ENCODE measurements at regions not wholly inside any gene's neighbourhood (a gene's known extent, or its start where the extent isn't known, plus 50 kb on each side); places are given as distances from the start of the nearest gene placed in this dataset.

DNA sequence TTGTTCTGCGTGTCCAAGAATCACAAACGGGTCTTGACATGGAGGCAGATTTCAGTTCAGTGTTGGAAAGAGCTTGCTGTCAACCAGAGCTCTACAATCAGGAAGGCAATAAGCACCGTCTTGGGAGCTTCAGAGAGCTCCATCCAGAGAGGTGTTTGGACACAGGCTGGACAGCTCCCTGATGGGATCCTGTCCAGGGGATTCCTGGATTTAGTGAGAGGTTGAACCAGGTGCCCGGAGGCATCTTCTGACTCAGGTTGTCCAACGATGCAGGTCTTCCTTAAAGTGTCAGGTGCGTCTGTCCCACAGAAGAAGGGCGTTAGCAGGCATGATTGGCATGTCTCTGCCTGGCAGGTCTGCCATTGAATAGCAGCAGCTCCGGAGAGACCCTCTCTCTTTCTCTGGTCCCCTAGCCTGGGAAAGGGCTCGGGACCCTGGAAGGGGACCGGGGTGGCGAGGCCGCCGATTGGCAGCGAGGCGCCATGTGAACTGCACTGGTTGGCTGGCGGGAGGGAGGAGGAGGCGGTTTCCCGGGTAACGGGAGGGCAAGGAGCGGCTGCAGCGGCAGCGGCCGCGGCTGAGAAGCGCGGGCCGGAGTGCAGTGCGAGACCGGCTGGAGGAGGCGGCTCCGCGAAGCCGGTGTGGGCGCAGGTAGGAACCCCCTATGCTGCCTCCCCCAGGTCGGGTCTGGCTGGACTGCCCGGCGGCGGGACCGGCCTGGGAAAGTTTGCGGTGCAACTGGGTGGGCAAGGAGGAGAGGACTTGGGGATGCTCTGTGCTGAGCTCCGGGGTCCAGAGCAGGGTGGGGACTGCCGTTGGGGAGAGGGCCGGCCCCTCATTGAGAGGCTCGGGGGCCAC is 104.1 kb upstream of the E2F8 start:
- intact Hi-C loops (cut with DNase I, micrococcal nuclease) = no loop called here
- DNase-seq (peak in 1 of 2 donors; percentile 26), ATAC-seq (peak; percentile 55)

DNA sequence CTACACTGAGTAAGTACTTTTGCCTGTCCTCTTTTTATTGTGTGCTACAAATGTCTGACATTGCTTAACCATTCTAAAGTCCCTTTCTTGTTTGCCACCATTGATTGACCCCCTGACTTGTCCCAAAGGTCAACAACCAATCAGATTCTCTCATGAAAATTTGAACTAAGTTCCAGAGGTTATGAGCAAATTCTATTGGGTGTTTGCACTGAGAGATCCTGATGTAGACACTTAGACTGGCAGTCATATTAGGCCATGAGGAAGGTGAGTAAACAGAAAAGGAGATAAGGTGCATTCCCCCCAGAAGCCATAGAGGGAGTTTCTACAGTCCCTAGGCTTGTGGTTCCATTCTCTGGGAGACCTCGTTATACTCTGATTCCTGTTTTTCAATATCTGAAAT is 101.3 kb upstream of the E2F8 start:
- no peak for ATAC-seq
- intact Hi-C loops (cut with DNase I, micrococcal nuclease) = no loop called here
- DNase-seq = no peak

DNA sequence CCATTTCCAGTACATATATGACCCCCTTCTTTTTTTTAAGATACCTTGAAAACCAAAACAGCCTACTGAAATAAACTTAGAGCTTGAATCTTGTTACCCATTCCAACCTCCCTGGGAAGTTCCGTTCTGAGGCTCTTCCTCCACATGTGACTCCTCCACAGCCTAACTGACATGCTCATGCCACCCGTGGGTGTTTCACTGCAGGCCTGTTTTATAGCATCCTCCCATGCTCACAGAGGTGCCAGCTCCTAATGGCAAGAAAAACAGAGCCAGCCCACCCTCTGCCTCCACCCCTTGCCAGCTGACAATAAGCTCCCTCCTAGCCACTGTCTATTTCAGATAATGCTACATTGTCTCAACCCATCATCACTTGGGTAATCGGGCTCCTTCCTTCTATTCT is 97.6 kb upstream of the E2F8 start:
- DNase-seq (no peak), ATAC-seq (no peak)
- intact Hi-C loops (cut with DNase I, micrococcal nuclease) = no loop called here

GRCh38 chr11:19337779-19338178 is 97.0 kb upstream of the E2F8 start:
- DNase-seq (no peak), ATAC-seq (no peak)
- intact Hi-C loops (cut with DNase I, micrococcal nuclease) = no loop called here

- ATAC-seq (no peak), DNase-seq (no peak)
- intact Hi-C loops (cut with DNase I, micrococcal nuclease) = no loop called here
Observed at GRCh38 chr11:19336331-19336730, 95.6 kb upstream of the E2F8 start.

DNA sequence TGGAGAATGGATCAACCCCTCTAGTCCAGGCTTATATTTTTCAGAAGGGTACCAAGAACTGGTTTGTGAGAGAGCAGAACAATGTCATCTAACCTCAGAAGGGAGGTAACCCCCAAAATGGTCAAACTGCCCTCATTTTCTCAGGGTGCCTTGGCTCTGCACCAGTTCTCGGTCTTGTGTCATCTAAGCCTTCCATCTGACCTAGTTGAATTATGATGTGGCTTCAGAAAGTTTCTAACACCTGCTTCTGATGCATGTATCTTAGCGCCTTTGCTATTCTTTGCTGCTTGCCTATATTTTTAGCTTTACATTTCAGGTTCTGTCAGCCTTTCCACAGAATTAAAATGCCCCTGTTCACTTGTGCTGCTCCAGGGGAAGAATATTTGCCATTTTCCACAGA is 91.7 kb upstream of the E2F8 start:
- DNase-seq = no peak
- intact Hi-C loops (cut with DNase I, micrococcal nuclease) = no loop called here
- no peak for ATAC-seq

DNA sequence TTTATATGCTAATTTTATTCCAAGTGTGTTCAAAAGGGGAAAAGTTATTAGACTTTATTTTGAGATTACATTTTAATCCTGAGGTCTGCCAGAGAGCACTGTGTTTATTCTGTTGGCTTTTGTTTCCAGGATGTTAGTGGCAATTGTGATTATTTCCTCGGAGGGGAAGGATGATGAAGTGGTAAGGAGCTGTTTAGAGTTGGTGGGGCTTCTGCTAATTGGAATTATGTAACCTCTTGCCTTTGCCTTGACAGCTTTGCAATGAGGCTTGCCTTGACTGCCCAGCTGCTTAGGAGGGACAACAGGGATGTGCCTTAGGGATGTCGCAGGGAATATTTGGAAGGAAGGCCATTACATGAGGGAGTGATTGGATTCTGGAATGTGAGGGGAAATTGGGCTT is 89.7 kb upstream of the E2F8 start:
- intact Hi-C loops (cut with DNase I, micrococcal nuclease) = no loop called here
- ATAC-seq (no peak), DNase-seq (no peak)

- ATAC-seq (no peak), DNase-seq (no peak)
- intact Hi-C loops (cut with DNase I, micrococcal nuclease) = no loop called here
Observed at GRCh38 chr11:19329970-19330369, 89.2 kb upstream of the E2F8 start.

- ATAC-seq (no peak), DNase-seq (no peak)
- intact Hi-C loops (cut with DNase I, micrococcal nuclease) = no loop called here
Observed at GRCh38 chr11:19328586-19329311, 88.0 kb upstream of the E2F8 start.

GRCh38 chr11:19327280-19327679 is 86.5 kb upstream of the E2F8 start:
- intact Hi-C loops (cut with DNase I, micrococcal nuclease) = no loop called here
- DNase-seq = no peak
- ATAC-seq = no peak

DNA sequence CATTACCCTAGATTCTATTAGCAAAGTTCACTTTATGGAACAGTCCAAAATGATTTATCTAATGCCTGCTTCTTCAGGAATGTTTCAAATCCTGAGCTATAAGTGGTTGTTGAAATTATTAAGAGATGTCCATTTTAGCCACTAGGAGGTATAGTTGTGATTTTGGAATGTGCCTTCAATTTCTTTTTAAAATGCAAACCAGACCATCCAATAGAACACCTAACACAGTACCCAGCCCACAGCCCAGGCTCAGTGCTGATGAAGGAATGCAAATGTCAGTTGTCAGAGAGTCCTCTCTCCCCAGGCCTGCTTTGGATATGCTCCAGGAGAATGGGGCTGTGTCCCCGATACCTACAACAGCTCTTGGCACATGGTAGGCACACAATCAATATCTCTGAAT is 85.8 kb upstream of the E2F8 start:
- no peak for ATAC-seq
- intact Hi-C loops (cut with DNase I, micrococcal nuclease) = no loop called here
- DNase-seq = no peak

DNA sequence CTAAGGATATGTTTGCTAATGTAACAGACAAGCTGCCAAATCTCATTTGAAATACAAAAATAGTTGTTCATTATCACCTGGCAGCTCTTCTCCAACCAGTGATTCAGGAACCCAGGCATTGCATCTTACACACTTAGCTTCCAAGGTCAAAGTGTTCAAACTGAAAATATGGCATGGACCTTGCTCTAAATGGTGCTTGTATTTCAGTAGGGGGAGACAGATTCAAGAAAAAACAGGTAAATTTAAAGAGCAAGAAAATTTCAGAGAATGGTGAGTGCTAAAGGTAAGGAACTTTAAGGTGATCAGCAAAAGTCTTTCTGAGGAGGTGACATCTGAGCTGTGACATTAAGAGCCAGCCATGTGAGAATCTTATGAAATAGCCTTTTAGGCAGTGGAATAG is 82.8 kb upstream of the E2F8 start:
- ATAC-seq = no peak

GRCh38 chr11:19321351-19321750 is 80.6 kb upstream of the E2F8 start:
- DNase-seq (no peak), ATAC-seq (no peak)
- intact Hi-C loops (cut with DNase I, micrococcal nuclease) = no loop called here

More for the DNA sequence above, 82.8 kb upstream of the E2F8 start:
- DNase-seq = no peak
- intact Hi-C loops (cut with DNase I, micrococcal nuclease) = no loop called here

GRCh38 chr11:19320827-19321226 is 80.1 kb upstream of the E2F8 start:
- ATAC-seq (no peak), DNase-seq (no peak)
- intact Hi-C loops (cut with DNase I, micrococcal nuclease) = no loop called here

GRCh38 chr11:19316434-19316833 is 75.7 kb upstream of the E2F8 start:
- intact Hi-C loops (cut with DNase I, micrococcal nuclease) = loop anchor here in 1 of 2 donors (10.0 kb wide), 1 partner anchor 238 kb away; no protein-coding TSS in a partner anchor
- no peak for ATAC-seq
- DNase-seq = peak in 1 of 2 donors; percentile 32

GRCh38 chr11:19315511-19315910 is 74.8 kb upstream of the E2F8 start:
- ATAC-seq = no peak
- DNase-seq = no peak
- intact Hi-C loops (cut with DNase I, micrococcal nuclease) = loop anchor here in 1 of 2 donors (10.0 kb wide), 1 partner anchor 239 kb away; no protein-coding TSS in a partner anchor

GRCh38 chr11:19313140-19313539 is 72.4 kb upstream of the E2F8 start:
- ATAC-seq (no peak), DNase-seq (no peak)
- intact Hi-C loops (cut with DNase I, micrococcal nuclease) = loop anchor here (5.0 to 10.0 kb wide), 2 partner anchors 239 to 242 kb away; no protein-coding TSS in a partner anchor

GRCh38 chr11:19311308-19312030 is 70.7 kb upstream of the E2F8 start:
- DNase-seq (peak; percentile 33 to 79), ATAC-seq (peak; percentile 78)
- intact Hi-C loops (cut with DNase I, micrococcal nuclease) = loop anchor here (5.0 to 10.0 kb wide), 2 partner anchors 241 to 243 kb away; no protein-coding TSS in a partner anchor

DNA sequence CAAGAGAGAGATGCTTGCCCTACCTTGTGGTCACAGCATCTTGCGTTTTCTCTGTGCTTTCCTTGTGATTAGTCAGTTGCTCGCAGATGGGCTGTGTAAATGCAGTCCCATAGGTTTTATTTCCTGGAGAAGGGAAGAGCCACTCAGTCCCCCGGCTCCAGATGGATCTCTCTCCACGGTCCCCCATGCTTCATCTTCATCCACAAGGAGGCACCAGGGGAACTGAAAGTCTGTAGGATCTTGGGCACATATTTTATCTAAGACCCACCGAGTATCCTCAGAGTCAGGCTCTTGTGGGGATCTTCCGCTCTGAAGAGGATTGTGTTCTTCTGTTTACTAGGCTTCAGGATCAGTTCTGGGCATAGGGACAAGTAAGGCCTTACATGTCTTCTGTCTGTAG is 66.8 kb upstream of the E2F8 start:
- DNase-seq = no peak
- ATAC-seq = no peak
- intact Hi-C loops (cut with DNase I, micrococcal nuclease) = no loop called here

Data from left colon (tissue), 2 donors.